Ovary (tissue), 7 donors: ENCODE measurements at regions not wholly inside any gene's neighbourhood (a gene's known extent, or its start where the extent isn't known, plus 50 kb on each side); places are given as distances from the start of the nearest gene placed in this dataset.
"Not testable (repeated sequence)": the region's sequence is repeated elsewhere in the genome, so short reads cannot be mapped to it uniquely, and the experiment has no call there.

Experiments
- DNase-seq, 5 donors: peaks; one replicate each; pipeline ENCODE4 v3.0.0-alpha.2; 2019 to 2020
- H3K27ac ChIP-seq, 2 donors: fragments of 200-600 bp; one replicate each; pipeline versions ENCODE4 v1.5.1 to v1.8.0; 2019 to 2022
- H3K27me3 ChIP-seq: fragments of 200-600 bp; one replicate; pipeline ENCODE4 v1.8.0; 2022
- H3K36me3 ChIP-seq: fragments of 200-600 bp; sonication (generic); one replicate; pipeline ENCODE4 v1.5.1; 2019
- H3K4me1 ChIP-seq: one replicate; pipeline ENCODE4 v1.8.1; 2013; ENCODE audit warnings: mild to moderate bottlenecking, moderate library complexity; ENCODE audit not compliant: insufficient read depth
- H3K4me3 ChIP-seq: fragments of 200-600 bp; sonication (generic); one replicate; pipeline ENCODE4 v1.5.1; 2017
- H3K9me3 ChIP-seq, 2 donors: fragments of 200-600 bp in 1 of 2; sonication (generic) in 1 of 2; one replicate each; pipeline versions ENCODE4 v1.5.1 to v1.8.1; 2013 to 2019; ENCODE audit warnings: mild to moderate bottlenecking in 1 of 2, moderate library complexity in 1 of 2
- CTCF ChIP-seq, 3 donors: fragments of 450-650 bp in 2 of 3; fragments of 200-600 bp in 1 of 3; IDR thresholded peaks; one replicate each; pipeline versions ENCODE4 v1.5.1 to v1.8.0; 2016 to 2022; ENCODE audit warnings: antibody characterized with exemption in 3 of 3, mild to moderate bottlenecking in 1 of 3
- EP300 ChIP-seq: sonication (generic); formaldehyde crosslinking; IDR thresholded peaks from one replicate; pipeline ENCODE4 v1.6.1; 2017; ENCODE audit warnings: antibody characterized with exemption
- POLR2A ChIP-seq: fragments of 450-650 bp; IDR thresholded peaks from one replicate; pipeline ENCODE4 v1.6.1; 2017; ENCODE audit warnings: antibody characterized with exemption, mild to moderate bottlenecking, moderate library complexity
- WGBS, 3 donors: extraction: QIAGEN DNeasy Blood & Tissue Kit in 1 of 3; methylation state at CpG; one replicate each; pipeline versions ENCODE4 v1.1.5 to v1.1.7; 2013 to 2017; 5-methylcytosine and 5-hydroxymethylcytosine counted together
- intact Hi-C, 4 donors: fragments of 100-400 bp; cut with DNase I; formaldehyde crosslinking; loops; one replicate each; pipeline versions ENCODE4 v1.11.0 to v1.15.1; 2022 to 2023
- donor health status: DM: no; HTN: no; CAD: no; lungs with moderate emphysema.
- donor health status: DM: no; HTN: no; CAD: no.
- donor health status: Bipolar disorder and iron deficiency.
- donor health status: DM: no; HTN: no; CAD: no.
- donor health status: DM: yes; HTN: yes; CAD: no.

- Histone ChIP-seq H3K4me3 (no peak overlapping the region), H3K27ac (no peak overlapping the region), H3K27me3 (no peaks in the 10 kb centered on the region), H3K36me3 (no peaks in the 10 kb centered on the region), H3K4me1 (no peaks in the 10 kb centered on the region), H3K9me3 (no peaks in the 10 kb centered on the region)
- WGBS, 3 donors: 78 to 96% (median 83%) methylated on average over 4 of the region's 4 CpGs
- intact Hi-C loops: loop anchor here in 1 of 4 donors (10.0 kb wide), 1 partner anchor 96 kb away; no protein-coding TSS in a partner anchor
- no peak for DNase-seq
- no peak for TF ChIP-seq POLR2A
- TF ChIP-seq CTCF (IDR thresholded peaks at IDR 0.05): no peak
- no peak for TF ChIP-seq EP300
These were observed 98.9 kb upstream of the PMAIP1 start for GRCh38 chr18:59800897-59801296.

GRCh38 chr18:59799383-59800015 is 100.3 kb upstream of the PMAIP1 start:
- intact Hi-C loops: loop anchor here in 1 of 4 donors (10.0 kb wide), 1 partner anchor 95 kb away; no protein-coding TSS in a partner anchor
- H3K36me3 ChIP-seq: no peaks in the 10 kb centered on the region
- no peak overlapping the region for H3K27ac ChIP-seq
- TF ChIP-seq EP300 (no peak), CTCF (IDR thresholded peaks at IDR 0.05) (no peak), POLR2A (no peak)
- WGBS, 3 donors: 23 to 35% (median 28%) methylated on average over 6 of the region's 6 CpGs
- no peaks in the 10 kb centered on the region for H3K4me1 ChIP-seq
- no peak overlapping the region for H3K4me3 ChIP-seq
- no peak for DNase-seq
- no peaks in the 10 kb centered on the region for H3K27me3 ChIP-seq
- H3K9me3 ChIP-seq: no peaks in the 10 kb centered on the region

GRCh38 chr18:59795882-59796281 is 98.7 kb upstream of the CCBE1 start:
- 67 to 81% (median 76%) methylated on average over 5 of the region's 5 CpGs for WGBS, 3 donors
- DNase-seq: no peak
- no peak overlapping the region for H3K27ac ChIP-seq
- no peak for TF ChIP-seq EP300
- no peak for TF ChIP-seq POLR2A
- no peak for TF ChIP-seq CTCF (IDR thresholded peaks at IDR 0.05)
- no peaks in the 10 kb centered on the region for H3K9me3 ChIP-seq
- H3K4me3 ChIP-seq: no peak overlapping the region
- no peaks in the 10 kb centered on the region for H3K36me3 ChIP-seq
- no peaks in the 10 kb centered on the region for H3K4me1 ChIP-seq
- intact Hi-C loops: no loop called here
- H3K27me3 ChIP-seq: no peaks in the 10 kb centered on the region

GRCh38 chr18:59792353-59792752 is 95.1 kb upstream of the CCBE1 start:
- H3K27me3 ChIP-seq: no peaks in the 10 kb centered on the region
- TF ChIP-seq CTCF (IDR thresholded peaks at IDR 0.05): no peak
- no peak for TF ChIP-seq POLR2A
- no peak for TF ChIP-seq EP300

GRCh38 chr18:59790346-59790936 is 93.2 kb upstream of the CCBE1 start:
- H3K27ac ChIP-seq, H3K27me3 ChIP-seq, intact Hi-C loops, H3K36me3 ChIP-seq, DNase-seq, H3K4me1 ChIP-seq, H3K4me3 ChIP-seq, H3K9me3 ChIP-seq: not testable (repeated sequence)
- WGBS, 3 donors: 97 to 99% (median 97%) methylated on average over 33 to 36 of the region's 36 CpGs

More at GRCh38 chr18:59792353-59792752, 95.1 kb upstream of the CCBE1 start:
- H3K36me3 ChIP-seq: no peaks in the 10 kb centered on the region
- H3K9me3 ChIP-seq: no peaks in the 10 kb centered on the region
- DNase-seq: no peak
- no peak overlapping the region for H3K4me3 ChIP-seq
- 44 to 69% (median 52%) methylated on average over 4 of the region's 4 CpGs for WGBS, 3 donors
- no peak overlapping the region for H3K27ac ChIP-seq
- intact Hi-C loops: no loop called here
- no peaks in the 10 kb centered on the region for H3K4me1 ChIP-seq
